Calu3 (cell line): ENCODE measurements at regions not wholly inside any gene's neighbourhood (a gene's known extent, or its start where the extent isn't known, plus 50 kb on each side); places are given as distances from the start of the nearest gene placed in this dataset.

Experiments used
- BruUV-seq: library from RNA; stranded (reverse); fragments of 400-500 nt; replicated peaks from 2 replicates; lab custom pipeline; 2021; lab: Mats Ljungman, UMichigan
- CTCF ChIA-PET: fragments of 300-600 bp; sonication (Branson Sonifier 250); formaldehyde crosslinking; loops from one replicate; lab custom pipeline; 2022; ENCODE audit warnings: antibody characterized with exemption; lab: Charles Lee
- DNase-seq: peaks from one replicate; pipeline ENCODE4 v3.0.0; 2022
- H3K27ac Mint-ChIP-seq: one replicate; pipeline ENCODE4 v1.8.0; 2022; ENCODE audit warnings: mixed read lengths; ENCODE audit not compliant: unreplicated experiment
- H3K27me3 Mint-ChIP-seq: one replicate; pipeline ENCODE4 v1.8.0; 2022; ENCODE audit warnings: mixed read lengths; ENCODE audit not compliant: unreplicated experiment
- H3K36me3 Mint-ChIP-seq: one replicate; pipeline ENCODE4 v1.8.0; 2022; ENCODE audit warnings: mild to moderate bottlenecking, moderate library complexity, mixed read lengths; ENCODE audit not compliant: insufficient read depth, unreplicated experiment
- H3K4me1 Mint-ChIP-seq: one replicate; pipeline ENCODE4 v1.8.0; 2022; ENCODE audit warnings: mild to moderate bottlenecking, low read depth, mixed read lengths; ENCODE audit not compliant: unreplicated experiment
- H3K4me3 Mint-ChIP-seq: one replicate; pipeline ENCODE4 v1.8.0; 2022; ENCODE audit warnings: mild to moderate bottlenecking, low read depth, moderate library complexity, mixed read lengths; ENCODE audit not compliant: unreplicated experiment
- H3K9me3 Mint-ChIP-seq: one replicate; pipeline ENCODE4 v1.8.0; 2022; ENCODE audit warnings: low read depth, mixed read lengths; ENCODE audit not compliant: unreplicated experiment
- CTCF ChIP-seq: fragments of 200-600 bp; IDR thresholded peaks from one replicate; pipeline ENCODE4 v1.8.0; 2022; ENCODE audit warnings: antibody characterized with exemption; ENCODE audit not compliant: unreplicated experiment
- intact Hi-C: fragments of 100-400 bp; cut with micrococcal nuclease; formaldehyde crosslinking; loops from one replicate; pipeline ENCODE4 v1.10.0; 2022; ENCODE audit not compliant: unreplicated experiment

GRCh38 chr9:74358959-74359358 lies 138.2 kb upstream of the RORB start:
- Mint-ChIP-seq H3K27me3 (no peaks in the 10 kb centered on the region), H3K36me3 (no peaks in the 10 kb centered on the region), H3K4me3 (no peak overlapping the region), H3K27ac (no peak overlapping the region), H3K9me3 (no peaks in the 10 kb centered on the region), H3K4me1 (no peaks in the 10 kb centered on the region)
- no peak for DNase-seq
- TF ChIP-seq CTCF: no peak
- CTCF ChIA-PET: no interaction called here
- no TSS peak for BruUV-seq
- intact Hi-C loops: no loop called here

- Mint-ChIP-seq H3K36me3 (no peaks in the 10 kb centered on the region), H3K4me3 (no peak overlapping the region), H3K27ac (no peak overlapping the region), H3K27me3 (no peaks in the 10 kb centered on the region), H3K4me1 (no peaks in the 10 kb centered on the region), H3K9me3 (no peaks in the 10 kb centered on the region)
- no peak for DNase-seq
- no TSS peak for BruUV-seq
- TF ChIP-seq CTCF: no peak
- CTCF ChIA-PET: no interaction called here
- intact Hi-C loops: no loop called here
These were observed 135.6 kb upstream of the RORB start for GRCh38 chr9:74361508-74361907.

- intact Hi-C loops: no loop called here
- no TSS peak for BruUV-seq
- no peaks in the 10 kb centered on the region for H3K36me3 Mint-ChIP-seq
- CTCF ChIA-PET: no interaction called here
- DNase-seq: no peak
- no peaks in the 10 kb centered on the region for H3K9me3 Mint-ChIP-seq
- no peak for TF ChIP-seq CTCF
- H3K4me1 Mint-ChIP-seq: no peaks in the 10 kb centered on the region
- no peak overlapping the region for H3K27ac Mint-ChIP-seq
- no peak overlapping the region for H3K4me3 Mint-ChIP-seq
- no peaks in the 10 kb centered on the region for H3K27me3 Mint-ChIP-seq
These were observed 134.7 kb upstream of the RORB start for GRCh38 chr9:74362423-74362822.

- Mint-ChIP-seq H3K9me3 (no peaks in the 10 kb centered on the region), H3K27ac (no peak overlapping the region), H3K36me3 (no peaks in the 10 kb centered on the region), H3K4me1 (no peaks in the 10 kb centered on the region), H3K4me3 (no peak overlapping the region), H3K27me3 (no peaks in the 10 kb centered on the region)
- no peak for TF ChIP-seq CTCF
- BruUV-seq: no TSS peak
- intact Hi-C loops: no loop called here
- CTCF ChIA-PET: no interaction called here
- DNase-seq: no peak
These were observed 131.0 kb upstream of the RORB start for GRCh38 chr9:74366111-74366510.
